ENCODE measurements at regions not wholly inside any gene's neighbourhood (a gene's known extent, or its start where the extent isn't known, plus 50 kb on each side); places are given as distances from the start of the nearest gene placed in this dataset.

- TF ChIP-seq, protein P1, sequence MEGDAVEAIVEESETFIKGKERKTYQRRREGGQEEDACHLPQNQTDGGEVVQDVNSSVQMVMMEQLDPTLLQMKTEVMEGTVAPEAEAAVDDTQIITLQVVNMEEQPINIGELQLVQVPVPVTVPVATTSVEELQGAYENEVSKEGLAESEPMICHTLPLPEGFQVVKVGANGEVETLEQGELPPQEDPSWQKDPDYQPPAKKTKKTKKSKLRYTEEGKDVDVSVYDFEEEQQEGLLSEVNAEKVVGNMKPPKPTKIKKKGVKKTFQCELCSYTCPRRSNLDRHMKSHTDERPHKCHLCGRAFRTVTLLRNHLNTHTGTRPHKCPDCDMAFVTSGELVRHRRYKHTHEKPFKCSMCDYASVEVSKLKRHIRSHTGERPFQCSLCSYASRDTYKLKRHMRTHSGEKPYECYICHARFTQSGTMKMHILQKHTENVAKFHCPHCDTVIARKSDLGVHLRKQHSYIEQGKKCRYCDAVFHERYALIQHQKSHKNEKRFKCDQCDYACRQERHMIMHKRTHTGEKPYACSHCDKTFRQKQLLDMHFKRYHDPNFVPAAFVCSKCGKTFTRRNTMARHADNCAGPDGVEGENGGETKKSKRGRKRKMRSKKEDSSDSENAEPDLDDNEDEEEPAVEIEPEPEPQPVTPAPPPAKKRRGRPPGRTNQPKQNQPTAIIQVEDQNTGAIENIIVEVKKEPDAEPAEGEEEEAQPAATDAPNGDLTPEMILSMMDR (IDR thresholded peaks at IDR 0.05 in 4 of 5, conservative IDR thresholded peaks at IDR 0.05 in 1 of 5): peak in 1 of 5 experiments; percentile 30
- TF ChIP-seq POLR2A (IDR thresholded peaks at IDR 0.05): peak in 1 of 2 donors; percentile 46
Measured at GRCh38 chr9:99360026-99360425, 137.9 kb downstream of the SEC61B start.
